CD4-positive, alpha-beta T cell (primary cell): ENCODE measurements at regions not wholly inside any gene's neighbourhood (a gene's known extent, or its start where the extent isn't known, plus 50 kb on each side); places are given as distances from the start of the nearest gene placed in this dataset.

Experiments used
- ATAC-seq: fragments of 200-7000 bp; cut with Tn5 transposase; one replicate; pipeline ENCODE4 v1.10.0; 2022; ENCODE audit warnings: mild to moderate bottlenecking; ENCODE audit not compliant: poor library complexity
- CTCF ChIA-PET: fragments of 350-600 bp; sonication (Branson Sonifier 250); formaldehyde crosslinking; loops from one replicate; lab custom pipeline; 2021; ENCODE audit warnings: antibody characterized with exemption, inconsistent platforms; lab: Charles Lee
- POLR2A ChIA-PET: fragments of 350-600 bp; sonication (Branson Sonifier 250); formaldehyde crosslinking; loops from one replicate; lab custom pipeline; 2021; ENCODE audit warnings: antibody characterized with exemption, inconsistent platforms; lab: Charles Lee
- DNase-seq, 14 experiments: peaks; one replicate each; pipeline ENCODE4 v3.0.0-alpha.2; 2013 to 2020; ENCODE audit warnings: mixed read lengths in 2 of 14
- H3K27ac ChIP-seq, 2 donors: one replicate each; pipeline versions ENCODE4 v1.5.1 to v1.7.0; 2013; ENCODE audit warnings: low read length in 2 of 2, low read depth in 1 of 2, mild to moderate bottlenecking in 1 of 2
- H3K27me3 ChIP-seq, 2 experiments: 1 replicate in 1 of 2; 2 replicates in 1 of 2; pipeline versions ENCODE4 v1.6.1 to v1.7.0; 2013; ENCODE audit warnings: low read length in 2 of 2, control low read depth in 1 of 2, mild to moderate bottlenecking in 1 of 2, moderate library complexity in 1 of 2; ENCODE audit not compliant: insufficient read depth in 2 of 2, control insufficient read depth in 1 of 2
- H3K36me3 ChIP-seq: one replicate; pipeline ENCODE4 v1.6.1; 2013; ENCODE audit warnings: low read length, control low read depth; ENCODE audit not compliant: insufficient read depth
- H3K4me1 ChIP-seq: one replicate; pipeline ENCODE4 v1.6.1; 2013; ENCODE audit warnings: low read length, control low read depth; ENCODE audit not compliant: insufficient read depth
- H3K4me3 ChIP-seq: one replicate; pipeline ENCODE4 v1.5.1; 2013; ENCODE audit warnings: mild to moderate bottlenecking, low read length, moderate library complexity
- H3K9me3 ChIP-seq, 2 experiments: 1 replicate in 1 of 2; 2 replicates in 1 of 2; pipeline versions ENCODE4 v1.6.1 to v1.7.0; 2013; ENCODE audit warnings: low read length in 2 of 2, mild to moderate bottlenecking in 2 of 2, control low read depth in 1 of 2, moderate library complexity in 1 of 2; ENCODE audit not compliant: control insufficient read depth in 1 of 2, insufficient read depth in 1 of 2
- H3K27ac Mint-ChIP-seq: one replicate; pipeline ENCODE4 v1.8.0; 2020; ENCODE audit warnings: mixed read lengths
- H3K27me3 Mint-ChIP-seq: one replicate; pipeline ENCODE4 v1.8.0; 2021; ENCODE audit warnings: mixed read lengths
- H3K36me3 Mint-ChIP-seq: one replicate; pipeline ENCODE4 v1.8.0; 2021; ENCODE audit warnings: low read depth, mixed read lengths
- H3K4me1 Mint-ChIP-seq: one replicate; pipeline ENCODE4 v1.8.0; 2021; ENCODE audit warnings: low read depth, mixed read lengths
- H3K4me3 Mint-ChIP-seq: one replicate; pipeline ENCODE4 v1.8.0; 2020; ENCODE audit warnings: mild to moderate bottlenecking, mixed read lengths
- H3K9me3 Mint-ChIP-seq: one replicate; pipeline ENCODE4 v1.8.0; 2020; ENCODE audit warnings: mixed read lengths
- intact Hi-C, 2 experiments: fragments of 100-400 bp; cut with DNase I in 1 of 2; cut with micrococcal nuclease in 1 of 2; formaldehyde crosslinking; loops; one replicate each; pipeline versions ENCODE4 v1.15.1 to v1.9.0; 2023 to 2025; cut with DNase I, micrococcal nuclease
- TF ChIP-seq, protein P1 (sequence below): fragments of 200-600 bp; IDR thresholded peaks from one replicate; pipeline ENCODE4 v1.8.0; 2022; ENCODE audit warnings: antibody characterized with exemption, mild to moderate bottlenecking

DNA sequence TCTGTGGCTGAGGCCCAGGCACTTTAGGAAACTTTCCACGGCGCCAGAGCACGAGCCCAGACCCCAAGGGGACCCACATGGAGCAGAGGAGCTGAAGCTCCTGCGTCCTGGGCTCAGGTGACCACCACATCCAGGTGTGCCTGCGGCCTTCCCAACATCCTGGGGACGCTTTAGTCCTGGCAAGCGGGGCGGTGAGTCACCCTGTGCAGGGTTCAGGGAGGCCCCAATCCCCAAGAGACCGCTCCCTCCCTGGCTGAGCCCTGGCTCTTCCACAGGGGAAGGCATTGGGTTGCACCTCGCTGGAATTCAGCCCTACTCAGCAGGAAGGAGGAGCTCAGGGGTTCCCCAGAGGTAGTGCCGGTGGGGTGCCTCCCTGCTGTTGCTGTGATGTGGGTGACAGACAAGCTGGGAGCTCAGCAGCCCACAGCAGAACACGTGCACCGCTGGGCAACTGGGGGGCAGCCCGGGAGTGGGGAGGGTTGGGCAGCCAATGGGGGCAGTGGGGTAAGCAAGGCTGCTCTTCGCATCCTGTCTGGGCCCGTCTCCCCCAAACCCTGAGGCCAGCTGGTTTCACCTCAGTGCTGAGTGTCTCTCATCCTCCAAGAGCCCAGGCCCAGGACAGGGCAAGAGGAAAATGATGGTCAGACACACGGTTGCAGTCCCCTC, 802.8 kb downstream of the BRD1 start:
- ATAC-seq (no peak), DNase-seq (no peak)
- intact Hi-C loops = no loop called here
- Mint-ChIP-seq H3K27ac (no peak overlapping the region), H3K4me1 (no peaks in the 10 kb centered on the region), H3K36me3 (no peaks in the 10 kb centered on the region), H3K9me3 (no peaks in the 10 kb centered on the region), H3K27me3 (peaks cover 10% of the 10 kb centered on the region), H3K4me3 (no peak overlapping the region)
- ChIA-PET CTCF (no interaction called here), POLR2A (no interaction called here)
- TF ChIP-seq, protein P1, sequence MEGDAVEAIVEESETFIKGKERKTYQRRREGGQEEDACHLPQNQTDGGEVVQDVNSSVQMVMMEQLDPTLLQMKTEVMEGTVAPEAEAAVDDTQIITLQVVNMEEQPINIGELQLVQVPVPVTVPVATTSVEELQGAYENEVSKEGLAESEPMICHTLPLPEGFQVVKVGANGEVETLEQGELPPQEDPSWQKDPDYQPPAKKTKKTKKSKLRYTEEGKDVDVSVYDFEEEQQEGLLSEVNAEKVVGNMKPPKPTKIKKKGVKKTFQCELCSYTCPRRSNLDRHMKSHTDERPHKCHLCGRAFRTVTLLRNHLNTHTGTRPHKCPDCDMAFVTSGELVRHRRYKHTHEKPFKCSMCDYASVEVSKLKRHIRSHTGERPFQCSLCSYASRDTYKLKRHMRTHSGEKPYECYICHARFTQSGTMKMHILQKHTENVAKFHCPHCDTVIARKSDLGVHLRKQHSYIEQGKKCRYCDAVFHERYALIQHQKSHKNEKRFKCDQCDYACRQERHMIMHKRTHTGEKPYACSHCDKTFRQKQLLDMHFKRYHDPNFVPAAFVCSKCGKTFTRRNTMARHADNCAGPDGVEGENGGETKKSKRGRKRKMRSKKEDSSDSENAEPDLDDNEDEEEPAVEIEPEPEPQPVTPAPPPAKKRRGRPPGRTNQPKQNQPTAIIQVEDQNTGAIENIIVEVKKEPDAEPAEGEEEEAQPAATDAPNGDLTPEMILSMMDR = no peak
- H3K27ac ChIP-seq = no peak overlapping the region
- H3K36me3 ChIP-seq = no peaks in the 10 kb centered on the region
- H3K9me3 ChIP-seq = no peaks in the 10 kb centered on the region
- H3K4me3 ChIP-seq = no peak overlapping the region
- peaks cover 0 to 2% of the 10 kb centered on the region in 2 experiments for H3K27me3 ChIP-seq
- no peaks in the 10 kb centered on the region for H3K4me1 ChIP-seq

DNA sequence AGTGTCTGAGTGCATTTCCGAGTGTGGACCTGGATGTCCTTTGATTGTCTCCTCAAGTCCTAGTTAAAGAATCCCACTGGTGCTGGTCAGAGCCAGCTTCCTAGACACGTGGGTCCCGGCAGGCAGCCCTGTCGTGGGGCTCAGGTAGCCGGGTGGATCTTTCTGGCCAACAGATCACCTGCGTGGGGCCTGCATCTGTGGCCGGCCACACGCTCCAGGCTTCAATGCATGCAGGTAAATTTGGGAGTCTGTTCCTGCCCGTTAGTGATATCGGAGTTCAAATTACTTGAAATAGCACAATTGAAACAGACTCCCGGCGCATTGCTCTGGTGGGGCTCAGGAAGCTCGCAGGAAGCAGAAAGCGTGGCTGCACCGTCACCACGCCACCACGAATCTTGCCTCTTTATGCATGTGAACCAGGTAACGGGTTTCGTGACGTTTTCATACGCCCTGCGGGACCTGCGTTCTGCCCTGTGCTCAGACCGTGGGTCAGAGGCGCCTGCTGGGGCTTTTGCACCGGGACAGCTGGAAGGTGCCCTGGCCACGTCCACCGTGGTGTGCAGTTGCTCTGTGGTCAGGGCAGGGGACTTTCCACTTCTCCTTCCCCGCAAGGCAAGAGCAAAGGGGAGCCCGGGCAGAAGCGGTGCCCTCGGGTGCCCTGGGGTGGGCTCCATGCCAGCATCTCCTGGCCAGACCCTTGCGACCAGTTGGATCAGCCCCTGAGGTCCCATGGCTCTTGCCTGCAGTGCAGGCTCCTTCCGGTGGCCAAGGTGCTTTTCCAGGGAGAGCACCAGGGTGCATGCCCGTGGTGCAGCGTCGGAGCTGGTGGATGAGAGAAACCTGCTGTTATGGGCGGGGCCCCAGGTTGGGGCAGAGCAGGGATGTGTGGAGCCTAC, 803.5 kb downstream of the BRD1 start:
- Histone ChIP-seq H3K4me1 (no peaks in the 10 kb centered on the region), H3K4me3 (no peak overlapping the region), H3K27ac (no peak overlapping the region), H3K36me3 (no peaks in the 10 kb centered on the region), H3K9me3 (no peaks in the 10 kb centered on the region), H3K27me3 (peaks cover 0 to 2% of the 10 kb centered on the region in 2 experiments)
- DNase-seq (no peak), ATAC-seq (no peak)
- H3K4me1 Mint-ChIP-seq = no peaks in the 10 kb centered on the region
- ChIA-PET POLR2A (no interaction called here), CTCF (no interaction called here)
- H3K27me3 Mint-ChIP-seq = peaks cover 10% of the 10 kb centered on the region
- intact Hi-C loops = no loop called here
- H3K9me3 Mint-ChIP-seq = no peaks in the 10 kb centered on the region
- H3K27ac Mint-ChIP-seq = no peak overlapping the region
- H3K36me3 Mint-ChIP-seq = no peaks in the 10 kb centered on the region
- no peak overlapping the region for H3K4me3 Mint-ChIP-seq
- TF ChIP-seq, protein P1 = no peak

DNA sequence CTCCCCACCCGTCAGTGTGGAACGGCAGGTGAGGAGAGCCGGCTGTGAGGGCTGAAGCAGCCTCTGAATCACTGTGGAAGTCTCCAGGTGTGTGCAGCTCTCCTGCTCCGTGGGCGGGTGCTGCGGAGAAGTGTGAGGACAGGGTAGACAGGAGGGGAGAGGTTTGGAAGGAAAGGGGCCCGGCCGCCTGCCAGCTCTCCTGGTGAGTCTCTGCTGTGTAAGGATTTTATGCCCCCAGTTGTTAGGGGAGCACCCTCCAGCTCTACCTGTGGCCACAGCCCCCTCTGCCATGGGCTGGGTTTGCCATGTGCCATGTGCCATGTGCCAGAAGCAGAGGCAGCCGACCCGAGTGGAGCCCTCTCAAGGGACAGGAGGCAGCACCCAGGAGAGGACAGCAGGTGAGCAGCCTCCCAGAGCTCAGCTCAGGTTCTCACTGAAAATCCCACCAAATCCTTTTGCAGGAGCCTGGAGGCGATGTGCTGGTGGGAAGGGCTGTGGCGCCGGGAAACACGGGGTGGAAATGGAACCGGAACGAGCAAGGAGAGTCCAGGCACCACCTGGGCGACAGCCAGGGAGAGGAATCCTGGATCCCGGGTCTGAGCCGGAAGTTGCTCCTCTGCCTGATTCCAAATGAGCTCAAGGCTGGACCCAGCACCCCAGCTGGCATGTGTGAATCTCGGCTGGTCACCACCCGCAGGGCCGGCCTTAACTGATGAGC, 804.4 kb downstream of the BRD1 start:
- Histone ChIP-seq H3K27ac (no peak overlapping the region), H3K4me1 (no peaks in the 10 kb centered on the region), H3K27me3 (peaks cover 0 to 4% of the 10 kb centered on the region in 2 experiments), H3K4me3 (no peak overlapping the region), H3K36me3 (no peaks in the 10 kb centered on the region), H3K9me3 (no peaks in the 10 kb centered on the region)
- H3K36me3 Mint-ChIP-seq = no peaks in the 10 kb centered on the region
- ATAC-seq = no peak
- intact Hi-C loops = no loop called here
- DNase-seq = no peak
- TF ChIP-seq, protein P1 = no peak
- H3K4me1 Mint-ChIP-seq = no peaks in the 10 kb centered on the region
- H3K4me3 Mint-ChIP-seq = no peak overlapping the region
- no peaks in the 10 kb centered on the region for H3K9me3 Mint-ChIP-seq
- peaks cover 6% of the 10 kb centered on the region for H3K27me3 Mint-ChIP-seq
- ChIA-PET CTCF (no interaction called here), POLR2A (no interaction called here)
- no peak overlapping the region for H3K27ac Mint-ChIP-seq
